ENCODE measurements at regions not wholly inside any gene's neighbourhood (a gene's known extent, or its start where the extent isn't known, plus 50 kb on each side); places are given as distances from the start of the nearest gene placed in this dataset.

GRCh38 chr2:51145761-51146160 lies 113.8 kb upstream of the NRXN1 start:
- Histone ChIP-seq H3K9me3 (ENCODE audit: low read length) (peaks cover 28% of the 10 kb centered on the region), H4K20me1 (ENCODE audit: insufficient read depth, low read depth, low read length) (no peaks in the 10 kb centered on the region), H3K4me3 (ENCODE audit: low read length) (no peak overlapping the region), H3K4me2 (ENCODE audit: low read depth, low read length, poor library complexity, severe bottlenecking) (no peak overlapping the region), H3K27ac (ENCODE audit: low read length) (no peak overlapping the region), H3K4me1 (ENCODE audit: low read length) (no peaks in the 10 kb centered on the region), H2AFZ (ENCODE audit: low read length) (no peak overlapping the region), H3K9ac (ENCODE audit: low read length) (no peak overlapping the region), H3K36me3 (ENCODE audit: insufficient read depth, low read length) (no peaks in the 10 kb centered on the region), H3K9me2 (replicated peaks; ENCODE audit: insufficient read depth, low read length) (no peaks in the 10 kb centered on the region), H3K79me2 (ENCODE audit: low read length) (no peaks in the 10 kb centered on the region), H3K27me3 (ENCODE audit: low read length) (no peaks in the 10 kb centered on the region)
- no peak for DNase-seq

- H3K79me2 ChIP-seq (ENCODE audit: low read length): no peaks in the 10 kb centered on the region
- no peaks in the 10 kb centered on the region for H3K36me3 ChIP-seq (ENCODE audit: insufficient read depth, low read length)
- H4K20me1 ChIP-seq (ENCODE audit: insufficient read depth, low read depth, low read length): no peaks in the 10 kb centered on the region
- no peak overlapping the region for H3K4me3 ChIP-seq (ENCODE audit: low read length)
- no peaks in the 10 kb centered on the region for H3K9me2 ChIP-seq (replicated peaks; ENCODE audit: insufficient read depth, low read length)
- H3K9ac ChIP-seq (ENCODE audit: low read length): no peak overlapping the region
- no peak overlapping the region for H3K27ac ChIP-seq (ENCODE audit: low read length)
- no peaks in the 10 kb centered on the region for H3K27me3 ChIP-seq (ENCODE audit: low read length)
- H3K4me1 ChIP-seq (ENCODE audit: low read length): no peaks in the 10 kb centered on the region
- H2AFZ ChIP-seq (ENCODE audit: low read length): no peak overlapping the region
- H3K9me3 ChIP-seq (ENCODE audit: low read length): peaks cover 23% of the 10 kb centered on the region
- no peak for DNase-seq
- H3K4me2 ChIP-seq (ENCODE audit: low read depth, low read length, poor library complexity, severe bottlenecking): no peak overlapping the region
Measured at GRCh38 chr2:51120754-51121280, 88.9 kb upstream of the NRXN1 start.

GRCh38 chr2:51111532-51111931 lies 79.6 kb upstream of the NRXN1 start:
- Histone ChIP-seq H3K4me1 (ENCODE audit: low read length) (no peaks in the 10 kb centered on the region), H3K9me3 (ENCODE audit: low read length) (peaks cover 14% of the 10 kb centered on the region; the same call in 1 of the 2 replicates), H3K79me2 (ENCODE audit: low read length) (no peaks in the 10 kb centered on the region), H2AFZ (ENCODE audit: low read length) (no peak overlapping the region), H3K9me2 (replicated peaks; ENCODE audit: insufficient read depth, low read length) (no peaks in the 10 kb centered on the region), H3K4me2 (ENCODE audit: low read depth, low read length, poor library complexity, severe bottlenecking) (no peak overlapping the region), H3K9ac (ENCODE audit: low read length) (no peak overlapping the region), H3K36me3 (ENCODE audit: insufficient read depth, low read length) (no peaks in the 10 kb centered on the region), H3K4me3 (ENCODE audit: low read length) (no peak overlapping the region), H3K27me3 (ENCODE audit: low read length) (no peaks in the 10 kb centered on the region), H4K20me1 (ENCODE audit: insufficient read depth, low read depth, low read length) (no peaks in the 10 kb centered on the region), H3K27ac (ENCODE audit: low read length) (no peak overlapping the region)
- DNase-seq: no peak

GRCh38 chr2:51108794-51109193 lies 76.9 kb upstream of the NRXN1 start:
- H3K9ac ChIP-seq (ENCODE audit: low read length): no peak overlapping the region
- no peak overlapping the region for H2AFZ ChIP-seq (ENCODE audit: low read length)
- no peaks in the 10 kb centered on the region for H3K27me3 ChIP-seq (ENCODE audit: low read length)
- no peaks in the 10 kb centered on the region for H3K36me3 ChIP-seq (ENCODE audit: insufficient read depth, low read length)
- no peak for DNase-seq
- no peak overlapping the region for H3K4me3 ChIP-seq (ENCODE audit: low read length)
- H3K27ac ChIP-seq (ENCODE audit: low read length): no peak overlapping the region
- H4K20me1 ChIP-seq (ENCODE audit: insufficient read depth, low read depth, low read length): no peaks in the 10 kb centered on the region
- no peaks in the 10 kb centered on the region for H3K79me2 ChIP-seq (ENCODE audit: low read length)
- H3K4me2 ChIP-seq (ENCODE audit: low read depth, low read length, poor library complexity, severe bottlenecking): no peak overlapping the region
- H3K9me3 ChIP-seq (ENCODE audit: low read length): peaks cover 17% of the 10 kb centered on the region
- no peaks in the 10 kb centered on the region for H3K9me2 ChIP-seq (replicated peaks; ENCODE audit: insufficient read depth, low read length)
- H3K4me1 ChIP-seq (ENCODE audit: low read length): no peaks in the 10 kb centered on the region

- Histone ChIP-seq H3K27ac (ENCODE audit: low read length) (no peak overlapping the region), H3K36me3 (ENCODE audit: insufficient read depth, low read length) (no peaks in the 10 kb centered on the region), H4K20me1 (ENCODE audit: insufficient read depth, low read depth, low read length) (no peaks in the 10 kb centered on the region), H3K9me3 (ENCODE audit: low read length) (peaks cover 17% of the 10 kb centered on the region), H3K4me2 (ENCODE audit: low read depth, low read length, poor library complexity, severe bottlenecking) (no peak overlapping the region), H3K27me3 (ENCODE audit: low read length) (no peaks in the 10 kb centered on the region), H3K9ac (ENCODE audit: low read length) (no peak overlapping the region), H3K4me3 (ENCODE audit: low read length) (no peak overlapping the region), H3K4me1 (ENCODE audit: low read length) (no peaks in the 10 kb centered on the region), H3K9me2 (replicated peaks; ENCODE audit: insufficient read depth, low read length) (no peaks in the 10 kb centered on the region), H2AFZ (ENCODE audit: low read length) (no peak overlapping the region), H3K79me2 (ENCODE audit: low read length) (no peaks in the 10 kb centered on the region)
- no peak for DNase-seq
Measured at GRCh38 chr2:51107841-51108240, 75.9 kb upstream of the NRXN1 start.

GRCh38 chr2:51105811-51106210 lies 73.9 kb upstream of the NRXN1 start:
- H2AFZ ChIP-seq (ENCODE audit: low read length): no peak overlapping the region
- 0 out of 2 replicates have a peak, but pooled peaks cover 4% of the 10 kb centered on the region for H3K9me2 ChIP-seq (replicated peaks; ENCODE audit: insufficient read depth, low read length)
- H3K9ac ChIP-seq (ENCODE audit: low read length): no peak overlapping the region
- H4K20me1 ChIP-seq (ENCODE audit: insufficient read depth, low read depth, low read length): no peaks in the 10 kb centered on the region
- H3K27ac ChIP-seq (ENCODE audit: low read length): no peak overlapping the region
- peaks cover 19% of the 10 kb centered on the region for H3K9me3 ChIP-seq (ENCODE audit: low read length)
- no peaks in the 10 kb centered on the region for H3K4me1 ChIP-seq (ENCODE audit: low read length)
- no peak overlapping the region for H3K4me2 ChIP-seq (ENCODE audit: low read depth, low read length, poor library complexity, severe bottlenecking)
- no peaks in the 10 kb centered on the region for H3K36me3 ChIP-seq (ENCODE audit: insufficient read depth, low read length)
- no peak overlapping the region for H3K4me3 ChIP-seq (ENCODE audit: low read length)
- no peaks in the 10 kb centered on the region for H3K79me2 ChIP-seq (ENCODE audit: low read length)
- H3K27me3 ChIP-seq (ENCODE audit: low read length): no peaks in the 10 kb centered on the region
- DNase-seq: no peak

- no peaks in the 10 kb centered on the region for H4K20me1 ChIP-seq (ENCODE audit: insufficient read depth, low read depth, low read length)
- H3K9me3 ChIP-seq (ENCODE audit: low read length): peaks cover 17% of the 10 kb centered on the region
- 0 out of 2 replicates have a peak, but pooled peaks cover 4% of the 10 kb centered on the region for H3K9me2 ChIP-seq (replicated peaks; ENCODE audit: insufficient read depth, low read length)
- H3K27me3 ChIP-seq (ENCODE audit: low read length): no peaks in the 10 kb centered on the region
- H3K79me2 ChIP-seq (ENCODE audit: low read length): no peaks in the 10 kb centered on the region
- H3K4me1 ChIP-seq (ENCODE audit: low read length): no peaks in the 10 kb centered on the region
- H3K9ac ChIP-seq (ENCODE audit: low read length): no peak overlapping the region
- H3K36me3 ChIP-seq (ENCODE audit: insufficient read depth, low read length): no peaks in the 10 kb centered on the region
- DNase-seq: no peak
- no peak overlapping the region for H3K27ac ChIP-seq (ENCODE audit: low read length)
- no peak overlapping the region for H2AFZ ChIP-seq (ENCODE audit: low read length)
- no peak overlapping the region for H3K4me3 ChIP-seq (ENCODE audit: low read length)
- H3K4me2 ChIP-seq (ENCODE audit: low read depth, low read length, poor library complexity, severe bottlenecking): no peak overlapping the region
Measured at GRCh38 chr2:51103205-51103604, 71.3 kb upstream of the NRXN1 start.

- Histone ChIP-seq H3K9me3 (ENCODE audit: low read length) (no peaks in the 10 kb centered on the region; the same call in none of the 2 replicates), H3K9me2 (replicated peaks; ENCODE audit: insufficient read depth, low read length) (no peaks in the 10 kb centered on the region; the same call in 1 of the 2 replicates), H3K36me3 (ENCODE audit: insufficient read depth, low read length) (no peaks in the 10 kb centered on the region), H3K27me3 (ENCODE audit: low read length) (no peaks in the 10 kb centered on the region), H4K20me1 (ENCODE audit: insufficient read depth, low read depth, low read length) (no peaks in the 10 kb centered on the region), H2AFZ (ENCODE audit: low read length) (no peak overlapping the region), H3K27ac (ENCODE audit: low read length) (no peak overlapping the region), H3K4me1 (ENCODE audit: low read length) (no peaks in the 10 kb centered on the region), H3K4me3 (ENCODE audit: low read length) (no peak overlapping the region), H3K9ac (ENCODE audit: low read length) (no peak overlapping the region), H3K79me2 (ENCODE audit: low read length) (no peaks in the 10 kb centered on the region), H3K4me2 (ENCODE audit: low read depth, low read length, poor library complexity, severe bottlenecking) (no peak overlapping the region)
- no peak for DNase-seq
Measured at GRCh38 chr2:51093016-51093415, 61.1 kb upstream of the NRXN1 start.

Measured in Karpas-422 (cell line).